ENCODE measurements at regions not wholly inside any gene's neighbourhood (a gene's known extent, or its start where the extent isn't known, plus 50 kb on each side); places are given as distances from the start of the nearest gene placed in this dataset.

DNA sequence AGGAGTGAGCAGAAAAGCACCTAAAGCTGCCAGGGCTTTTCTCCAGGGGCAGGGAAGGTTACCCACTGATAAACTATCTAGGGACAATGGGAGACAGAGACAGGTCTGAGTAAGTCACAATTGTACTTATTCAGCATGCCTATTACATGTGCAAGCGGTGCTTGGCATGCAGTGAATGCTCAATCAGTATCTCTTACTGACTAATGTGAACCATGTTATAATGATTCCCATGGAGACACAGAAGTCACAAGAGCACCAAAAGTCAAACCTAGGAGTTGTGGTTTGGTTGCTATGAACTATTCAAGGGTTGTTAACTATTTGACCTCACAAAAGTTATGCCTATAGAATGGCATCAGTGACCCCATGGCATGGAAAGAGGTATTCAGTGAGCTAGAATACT is 50.0 kb upstream of the RASGRP1 start:
- no peaks in the 10 kb centered on the region for H3K4me1 ChIP-seq (ENCODE audit: insufficient read depth)
- H3K27ac ChIP-seq (ENCODE audit: low read depth), result no peak overlapping the region
- WGBS, result 95% methylated on average over 1 of the region's 1 CpG
- no peaks in the 10 kb centered on the region for H3K36me3 ChIP-seq (ENCODE audit: insufficient read depth)
- H3K4me3 ChIP-seq (ENCODE audit: low read depth, low read length), result no peak overlapping the region
- no peak for DNase-seq (ENCODE audit: extremely low spot score)

GRCh38 chr15:38617831-38618230 is 53.2 kb upstream of the RASGRP1 start:
- Histone ChIP-seq H3K27ac (ENCODE audit: low read depth) (no peak overlapping the region), H3K36me3 (ENCODE audit: insufficient read depth) (no peaks in the 10 kb centered on the region), H3K4me3 (ENCODE audit: low read depth, low read length) (no peak overlapping the region), H3K4me1 (ENCODE audit: insufficient read depth) (no peaks in the 10 kb centered on the region)
- WGBS, result 89% methylated on average over 2 of the region's 2 CpGs
- DNase-seq (ENCODE audit: extremely low spot score), result no peak

DNA sequence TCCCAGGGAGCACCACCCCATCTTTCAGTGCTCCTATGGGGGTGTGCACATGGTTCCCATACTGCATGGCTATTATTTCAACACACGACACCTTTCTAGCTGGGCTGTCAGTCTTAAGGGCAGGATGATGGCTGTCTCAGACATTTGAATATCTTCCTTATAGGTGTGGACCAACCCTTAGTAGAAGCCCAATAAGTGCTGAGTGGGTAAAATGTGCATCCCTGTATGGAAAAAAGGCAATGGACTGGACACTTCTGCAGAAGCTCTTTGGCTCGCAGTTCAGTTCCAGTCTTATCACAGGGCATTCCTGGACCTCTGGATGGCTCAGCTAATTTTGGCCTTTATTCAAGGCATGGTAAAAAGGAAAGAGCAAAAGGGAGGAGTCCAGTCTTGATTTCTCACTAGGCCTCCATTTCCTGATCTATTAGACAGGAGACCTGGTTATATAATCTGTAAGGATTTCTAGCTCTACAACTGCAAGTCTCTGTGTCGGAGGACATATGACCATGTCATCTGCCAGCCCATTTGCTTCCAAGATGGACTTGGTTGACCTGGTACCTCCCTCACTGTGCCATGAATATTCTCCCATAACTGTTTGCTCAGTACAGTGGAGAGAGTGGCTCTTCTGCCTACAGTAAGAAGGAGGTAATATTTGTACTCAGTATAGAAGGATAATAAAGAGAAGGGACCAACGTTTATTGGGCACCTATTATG is 53.8 kb upstream of the RASGRP1 start:
- Histone ChIP-seq H3K27ac (ENCODE audit: low read depth) (no peak overlapping the region), H3K4me3 (ENCODE audit: low read depth, low read length) (no peak overlapping the region), H3K36me3 (ENCODE audit: insufficient read depth) (no peaks in the 10 kb centered on the region), H3K4me1 (ENCODE audit: insufficient read depth) (no peaks in the 10 kb centered on the region)
- 84% methylated on average over 4 of the region's 4 CpGs for WGBS
- no peak for DNase-seq (ENCODE audit: extremely low spot score)

GRCh38 chr15:38620098-38620497 is 55.5 kb upstream of the RASGRP1 start:
- H3K4me1 ChIP-seq (ENCODE audit: insufficient read depth), result no peaks in the 10 kb centered on the region
- no peak overlapping the region for H3K4me3 ChIP-seq (ENCODE audit: low read depth, low read length)
- H3K36me3 ChIP-seq (ENCODE audit: insufficient read depth), result no peaks in the 10 kb centered on the region
- WGBS, result 90% methylated on average over 2 of the region's 2 CpGs
- no peak overlapping the region for H3K27ac ChIP-seq (ENCODE audit: low read depth)
- no peak for DNase-seq (ENCODE audit: extremely low spot score)

DNA sequence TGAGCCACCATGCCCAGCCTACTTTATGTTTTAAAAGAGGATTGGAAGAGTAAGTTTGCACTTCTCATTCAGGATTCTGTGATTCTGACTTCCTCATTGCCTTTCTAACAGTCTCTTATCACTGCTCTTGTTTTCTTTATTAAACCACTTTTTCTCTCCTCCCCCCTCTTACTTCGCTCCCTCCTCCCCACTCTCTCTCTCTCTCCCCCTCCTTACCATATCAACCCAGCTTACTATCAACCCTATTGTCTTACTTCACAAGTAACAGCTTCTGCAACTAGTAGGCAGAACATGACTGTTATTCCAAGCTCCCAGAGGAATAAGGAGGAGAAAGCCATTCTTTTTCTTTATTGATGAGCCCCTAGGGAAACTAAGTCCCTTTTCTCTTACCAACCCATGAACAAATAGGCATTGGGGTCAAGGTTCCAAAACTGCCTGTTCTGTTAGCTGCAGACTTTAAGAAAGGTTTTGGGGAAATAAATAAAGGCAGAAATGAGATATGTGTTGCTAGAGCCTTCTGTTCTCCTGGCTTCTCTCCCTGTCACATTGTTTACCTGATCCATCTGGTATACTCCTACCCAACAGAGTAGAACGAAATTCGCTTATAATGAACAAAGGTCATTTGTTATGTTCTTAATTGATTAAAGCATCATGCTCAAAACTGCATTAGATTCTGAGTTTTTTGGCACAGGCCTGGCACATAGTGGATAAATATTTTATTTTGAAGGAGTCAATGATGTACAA is 56.4 kb upstream of the RASGRP1 start:
- no peak for DNase-seq (ENCODE audit: extremely low spot score)
- Histone ChIP-seq H3K4me1 (ENCODE audit: insufficient read depth) (no peaks in the 10 kb centered on the region), H3K4me3 (ENCODE audit: low read depth, low read length) (no peak overlapping the region), H3K36me3 (ENCODE audit: insufficient read depth) (no peaks in the 10 kb centered on the region), H3K27ac (ENCODE audit: low read depth) (no peak overlapping the region)
- WGBS, result 50% methylated on average over 3 of the region's 3 CpGs

DNA sequence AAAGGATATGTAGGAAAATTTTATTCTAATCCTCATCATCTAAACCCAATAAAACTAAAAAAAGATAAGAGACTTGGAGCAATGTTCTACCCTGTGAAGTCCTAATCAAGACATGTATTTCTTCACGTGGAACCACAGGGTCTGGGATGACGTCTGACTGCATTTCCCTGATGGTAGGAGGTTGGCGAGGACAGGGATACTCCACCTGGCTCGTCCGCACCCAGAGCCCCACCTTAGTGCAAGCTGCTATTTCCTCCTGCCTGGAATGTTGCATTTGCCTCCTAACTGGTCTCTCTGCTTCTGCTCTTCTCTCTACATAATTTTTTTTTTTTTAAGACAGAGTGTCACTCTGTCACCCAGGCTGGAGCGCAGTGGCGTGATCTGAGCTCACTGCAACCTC is 57.7 kb upstream of the RASGRP1 start:
- no peak overlapping the region for H3K27ac ChIP-seq (ENCODE audit: low read depth)
- WGBS, result 61% methylated on average over 7 of the region's 7 CpGs
- H3K4me3 ChIP-seq (ENCODE audit: low read depth, low read length), result no peak overlapping the region
- H3K36me3 ChIP-seq (ENCODE audit: insufficient read depth), result no peaks in the 10 kb centered on the region
- no peak for DNase-seq (ENCODE audit: extremely low spot score)
- no peaks in the 10 kb centered on the region for H3K4me1 ChIP-seq (ENCODE audit: insufficient read depth)

GRCh38 chr15:38622908-38623307 is 58.3 kb upstream of the RASGRP1 start:
- no peak overlapping the region for H3K27ac ChIP-seq (ENCODE audit: low read depth)
- WGBS, result 92% methylated on average over 5 of the region's 5 CpGs
- no peak overlapping the region for H3K4me3 ChIP-seq (ENCODE audit: low read depth, low read length)
- no peaks in the 10 kb centered on the region for H3K4me1 ChIP-seq (ENCODE audit: insufficient read depth)
- no peaks in the 10 kb centered on the region for H3K36me3 ChIP-seq (ENCODE audit: insufficient read depth)
- DNase-seq (ENCODE audit: extremely low spot score), result no peak

- Histone ChIP-seq H3K4me3 (ENCODE audit: low read depth, low read length) (no peak overlapping the region), H3K36me3 (ENCODE audit: insufficient read depth) (no peaks in the 10 kb centered on the region), H3K4me1 (ENCODE audit: insufficient read depth) (no peaks in the 10 kb centered on the region), H3K27ac (ENCODE audit: low read depth) (no peak overlapping the region)
- DNase-seq (ENCODE audit: extremely low spot score), result no peak
- 57% methylated on average over 5 of the region's 5 CpGs for WGBS
These were observed 59.1 kb upstream of the RASGRP1 start for GRCh38 chr15:38623744-38624143.

DNA sequence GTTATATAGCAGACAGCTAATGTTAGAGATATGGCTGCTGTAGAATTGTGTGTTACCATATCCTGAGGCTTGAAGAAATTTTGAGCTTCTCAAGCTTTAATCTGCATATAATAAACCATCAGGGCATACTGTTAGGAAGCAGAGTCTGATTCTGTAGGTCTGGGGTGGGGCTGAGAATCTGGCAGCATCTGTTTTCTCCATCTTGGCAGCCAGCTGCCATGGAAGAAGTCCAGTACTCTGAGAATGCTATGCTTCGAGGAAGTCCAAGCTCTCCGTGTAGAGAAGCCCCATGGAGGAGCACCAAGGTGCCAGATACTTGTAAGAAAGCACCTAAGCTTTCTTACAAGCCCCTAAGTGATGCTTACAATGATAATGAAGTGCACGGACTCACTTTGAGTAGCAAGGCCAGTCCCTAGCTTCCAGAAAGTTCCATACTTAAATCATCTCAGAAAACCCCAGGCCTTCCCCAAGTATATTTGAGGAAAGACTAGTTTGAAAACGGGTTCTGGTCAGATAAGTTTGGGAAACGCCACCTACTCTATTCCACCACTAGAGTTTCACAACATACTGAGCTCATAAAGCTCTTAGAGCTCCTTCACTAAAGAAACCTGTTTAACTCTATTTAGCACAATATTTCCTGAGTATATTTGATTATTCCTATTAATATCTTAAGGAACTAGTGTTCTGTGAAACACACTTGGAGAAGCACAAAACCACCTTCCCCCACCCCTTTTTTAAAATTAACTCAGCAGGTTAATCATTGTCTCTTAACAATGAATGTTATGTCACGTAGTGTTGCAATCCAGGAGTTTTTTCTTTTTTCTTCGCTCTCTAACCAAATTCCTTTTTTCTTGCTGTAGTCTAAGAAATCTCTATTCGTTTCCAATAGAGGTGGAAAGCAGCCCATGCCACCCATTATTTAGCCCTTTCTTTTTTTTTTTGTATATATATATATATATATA is 59.9 kb upstream of the RASGRP1 start:
- WGBS, result 67% methylated on average over 8 of the region's 8 CpGs
- Histone ChIP-seq H3K36me3 (ENCODE audit: insufficient read depth) (no peaks in the 10 kb centered on the region), H3K4me3 (ENCODE audit: low read depth, low read length) (no peak overlapping the region), H3K27ac (ENCODE audit: low read depth) (no peak overlapping the region), H3K4me1 (ENCODE audit: insufficient read depth) (no peaks in the 10 kb centered on the region)
- DNase-seq (ENCODE audit: extremely low spot score), result no peak

DNA sequence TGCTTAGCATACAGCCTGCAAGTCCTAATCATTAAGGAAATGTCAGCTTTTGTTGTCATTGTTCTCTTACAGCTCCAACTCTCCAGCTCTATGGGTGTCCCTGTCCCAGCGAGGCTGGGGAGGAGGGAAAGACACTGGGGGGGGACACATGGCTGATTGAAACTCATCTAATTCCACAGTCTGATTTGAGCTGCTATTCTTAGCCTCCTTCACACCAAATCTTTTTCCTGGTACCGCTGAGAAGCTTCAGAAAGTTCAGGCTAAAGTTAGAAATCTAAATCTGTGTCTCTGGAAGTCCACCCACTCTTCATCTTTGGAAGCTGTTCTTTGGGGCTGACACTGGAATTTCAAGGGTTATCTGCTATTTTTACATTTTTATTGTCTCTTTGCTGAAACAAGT is 61.3 kb upstream of the RASGRP1 start:
- 40% methylated on average over 2 of the region's 2 CpGs for WGBS
- DNase-seq (ENCODE audit: extremely low spot score), result no peak
- no peak overlapping the region for H3K27ac ChIP-seq (ENCODE audit: low read depth)
- no peak overlapping the region for H3K4me3 ChIP-seq (ENCODE audit: low read depth, low read length)
- H3K4me1 ChIP-seq (ENCODE audit: insufficient read depth), result no peaks in the 10 kb centered on the region
- H3K36me3 ChIP-seq (ENCODE audit: insufficient read depth), result no peaks in the 10 kb centered on the region

- Histone ChIP-seq H3K36me3 (ENCODE audit: insufficient read depth) (no peaks in the 10 kb centered on the region), H3K4me3 (ENCODE audit: low read depth, low read length) (no peak overlapping the region), H3K27ac (ENCODE audit: low read depth) (no peak overlapping the region), H3K4me1 (ENCODE audit: insufficient read depth) (no peaks in the 10 kb centered on the region)
- 62% methylated on average over 4 of the region's 4 CpGs for WGBS
- DNase-seq (ENCODE audit: extremely low spot score), result no peak
These were observed 61.9 kb upstream of the RASGRP1 start for GRCh38 chr15:38626443-38627050.

DNA sequence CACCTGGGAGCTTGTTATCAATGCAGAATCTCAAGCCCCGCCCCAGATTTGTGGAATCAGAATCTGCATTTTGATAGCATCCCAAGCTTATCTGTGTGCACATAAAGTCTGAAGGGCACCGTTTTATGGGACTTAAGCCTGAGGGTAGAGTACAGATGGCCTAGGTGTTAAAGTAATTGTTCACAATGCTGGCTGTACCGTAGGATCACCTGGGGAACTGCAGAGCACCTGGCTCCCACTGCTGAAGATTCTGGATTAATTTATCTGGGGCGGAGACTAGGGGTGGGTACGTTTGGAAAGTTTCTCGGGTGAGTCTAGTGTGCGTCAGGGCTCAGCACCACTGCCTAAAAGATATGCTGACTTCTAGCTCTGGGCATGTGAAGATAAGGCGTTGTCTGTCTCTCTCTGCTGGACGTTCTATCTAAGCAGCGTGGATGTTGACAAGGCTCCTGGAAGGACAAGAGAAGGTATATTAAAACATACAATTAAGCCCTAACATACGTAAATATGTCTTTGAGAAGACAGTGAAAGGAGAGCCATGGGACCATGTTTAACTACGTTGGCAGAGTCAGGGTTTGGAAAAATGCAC is 63.2 kb upstream of the RASGRP1 start:
- no peak overlapping the region for H3K4me3 ChIP-seq (ENCODE audit: low read depth, low read length)
- H3K36me3 ChIP-seq (ENCODE audit: insufficient read depth), result no peaks in the 10 kb centered on the region
- H3K4me1 ChIP-seq (ENCODE audit: insufficient read depth), result no peaks in the 10 kb centered on the region
- WGBS, result 67% methylated on average over 12 of the region's 12 CpGs
- no peak overlapping the region for H3K27ac ChIP-seq (ENCODE audit: low read depth)
- DNase-seq (ENCODE audit: extremely low spot score), result no peak

All from urinary bladder (tissue), 3 donors.